GM23338 (cell line): ENCODE measurements at regions not wholly inside any gene's neighbourhood (a gene's known extent, or its start where the extent isn't known, plus 50 kb on each side); places are given as distances from the start of the nearest gene placed in this dataset.

Experiments used
- ATAC-seq: fragments of 200-7000 bp; cut with Tn5 transposase; 3 replicates; pipeline ENCODE4 v1.9.1; 2020
- DNase-seq: peaks from one replicate; pipeline ENCODE4 v3.0.0-alpha.2; 2015; ENCODE audit warnings: low spot score
- H2AFZ ChIP-seq: fragments of 200-600 bp; sonication (generic); 2 replicates; pipeline ENCODE4 v1.8.0; 2016; ENCODE audit warnings: antibody characterized with exemption, mild to moderate bottlenecking, moderate library complexity
- H3F3A ChIP-seq: fragments of 200-600 bp; sonication (generic); replicated peaks from 2 replicates; pipeline ENCODE4 v1.8.0; 2017; ENCODE audit warnings: antibody characterized with exemption, mixed run types, low read depth
- H3K27ac ChIP-seq: fragments of 200-600 bp; sonication (generic); 2 replicates; pipeline ENCODE4 v1.6.1; 2016; ENCODE audit warnings: low read depth
- H3K27me3 ChIP-seq: fragments of 200-600 bp; sonication (generic); 2 replicates; pipeline ENCODE4 v1.8.0; 2016; ENCODE audit warnings: mild to moderate bottlenecking, mixed run types, moderate library complexity; ENCODE audit not compliant: insufficient read depth
- H3K36me3 ChIP-seq: fragments of 200-600 bp; sonication (generic); 2 replicates; pipeline ENCODE4 v1.8.0; 2016; ENCODE audit warnings: mild to moderate bottlenecking; ENCODE audit not compliant: insufficient read depth
- H3K4me1 ChIP-seq: fragments of 200-600 bp; sonication (generic); 2 replicates; pipeline ENCODE4 v1.8.0; 2016; ENCODE audit warnings: mild to moderate bottlenecking, moderate library complexity; ENCODE audit not compliant: insufficient read depth
- H3K4me2 ChIP-seq: fragments of 200-600 bp; sonication (generic); 2 replicates; pipeline ENCODE4 v1.7.1; 2017; ENCODE audit warnings: mixed run types
- H3K4me3 ChIP-seq: fragments of 200-600 bp; sonication (generic); 2 replicates; pipeline ENCODE4 v1.6.1; 2016; ENCODE audit warnings: mixed run types
- H3K79me2 ChIP-seq: fragments of 200-600 bp; sonication (generic); replicated peaks from 2 replicates; pipeline ENCODE4 v1.8.0; 2017; ENCODE audit warnings: mild to moderate bottlenecking; ENCODE audit not compliant: insufficient read depth
- H3K9me2 ChIP-seq: fragments of 200-600 bp; sonication (generic); 2 replicates; pipeline ENCODE4 v1.8.0; 2017; ENCODE audit not compliant: insufficient read depth
- H4K20me1 ChIP-seq: fragments of 200-600 bp; sonication (generic); replicated peaks from 2 replicates; pipeline ENCODE4 v1.8.0; 2017; ENCODE audit warnings: mild to moderate bottlenecking; ENCODE audit not compliant: insufficient read depth
- H3K27ac Mint-ChIP-seq: 2 replicates; pipeline ENCODE4 v1.8.0; 2020; ENCODE audit warnings: inconsistent platforms, mild to moderate bottlenecking, moderate library complexity, mixed read lengths
- H3K27me3 Mint-ChIP-seq: 3 replicates; pipeline ENCODE4 v1.8.0; 2022; ENCODE audit warnings: low read depth, mild to moderate bottlenecking, moderate library complexity, mixed read lengths, inconsistent platforms; ENCODE audit not compliant: insufficient read depth, poor library complexity
- H3K36me3 Mint-ChIP-seq: 3 replicates; pipeline ENCODE4 v1.8.0; 2021; ENCODE audit warnings: low read depth, mild to moderate bottlenecking, inconsistent platforms, moderate library complexity, mixed read lengths
- H3K4me1 Mint-ChIP-seq: 3 replicates; pipeline ENCODE4 v1.8.0; 2020; ENCODE audit warnings: mild to moderate bottlenecking, inconsistent platforms, mixed read lengths
- H3K4me3 Mint-ChIP-seq: 3 replicates; pipeline ENCODE4 v1.8.0; 2021; ENCODE audit warnings: moderate library complexity, mild to moderate bottlenecking, inconsistent platforms, mixed read lengths
- H3K9me3 Mint-ChIP-seq: 3 replicates; pipeline ENCODE4 v1.8.0; 2020; ENCODE audit warnings: moderate library complexity, mild to moderate bottlenecking, inconsistent platforms, mixed read lengths
- CREB1 ChIP-seq: fragments of 250-450 bp; sonication (Bioruptor Pico); IDR thresholded peaks from 2 replicates; pipeline ENCODE4 v1.5.0; 2020; ENCODE audit warnings: low read depth, mild to moderate bottlenecking, moderate library complexity
- EZH2 ChIP-seq: fragments of 200-600 bp; sonication (generic); IDR thresholded peaks from one replicate; pipeline ENCODE4 v1.8.0; 2017; ENCODE audit warnings: antibody characterized with exemption, mild to moderate bottlenecking, low read depth; ENCODE audit not compliant: unreplicated experiment
- JUNB ChIP-seq: IDR thresholded peaks from one replicate; pipeline ENCODE4 v1.6.1; 2016; ENCODE audit warnings: antibody characterized with exemption; ENCODE audit not compliant: unreplicated experiment
- NANOG ChIP-seq: IDR thresholded peaks from 2 replicates; pipeline ENCODE4 v1.6.1; 2016; ENCODE audit warnings: antibody characterized with exemption, borderline replicate concordance
- STAT1 ChIP-seq: IDR thresholded peaks from one replicate; pipeline ENCODE4 v1.6.1; 2016; ENCODE audit warnings: antibody characterized with exemption; ENCODE audit not compliant: unreplicated experiment
- ZNF114 ChIP-seq: fragments of 250-450 bp; sonication (Bioruptor Pico); IDR thresholded peaks from 2 replicates; pipeline ENCODE4 v1.5.0; 2020; ENCODE audit warnings: mild to moderate bottlenecking, moderate library complexity
- ZNF331 ChIP-seq: fragments of 250-450 bp; sonication (Bioruptor Pico); IDR thresholded peaks from 2 replicates; pipeline ENCODE4 v1.5.0; 2020; ENCODE audit warnings: low read depth, mild to moderate bottlenecking, moderate library complexity
- TF ChIP-seq, protein P1 (sequence below): IDR thresholded peaks from one replicate; pipeline ENCODE4 v1.6.1; 2018; ENCODE audit warnings: antibody characterized with exemption; ENCODE audit not compliant: unreplicated experiment
- TF ChIP-seq, protein P2 (sequence below), 2 experiments: fragments of 200-600 bp in 1 of 2; sonication (generic) in 1 of 2; conservative IDR thresholded peaks; 2 replicates each; pipeline versions ENCODE4 v1.5.1 to v1.6.1; 2016 to 2017; ENCODE audit warnings: antibody characterized with exemption in 2 of 2, low read depth in 2 of 2, mild to moderate bottlenecking in 2 of 2, moderate library complexity in 1 of 2
- TF ChIP-seq, protein P3 (sequence below): IDR thresholded peaks from 2 replicates; pipeline ENCODE4 v1.6.1; 2016; ENCODE audit warnings: antibody characterized with exemption

DNA sequence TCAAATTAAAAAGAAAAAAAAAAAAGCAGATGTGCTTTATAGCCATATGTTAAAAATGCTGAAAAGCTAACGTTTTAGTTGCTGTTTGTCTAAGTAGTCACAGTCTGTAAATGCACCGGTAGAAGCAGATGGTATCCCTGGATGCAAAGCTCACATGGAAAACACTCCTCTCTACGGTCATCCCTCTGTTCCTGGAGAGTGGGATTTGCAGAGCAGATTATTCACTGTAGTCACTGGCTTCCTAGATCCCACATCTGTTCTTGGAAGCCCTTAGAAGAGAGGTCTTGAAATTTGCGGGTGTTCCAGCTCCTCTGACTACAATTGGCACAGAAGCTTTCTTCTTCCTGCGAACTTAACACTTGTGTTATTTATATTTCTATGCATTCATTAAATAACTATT, 186.6 kb downstream of the PMP22 start (continued):
- TF ChIP-seq, protein P1, sequence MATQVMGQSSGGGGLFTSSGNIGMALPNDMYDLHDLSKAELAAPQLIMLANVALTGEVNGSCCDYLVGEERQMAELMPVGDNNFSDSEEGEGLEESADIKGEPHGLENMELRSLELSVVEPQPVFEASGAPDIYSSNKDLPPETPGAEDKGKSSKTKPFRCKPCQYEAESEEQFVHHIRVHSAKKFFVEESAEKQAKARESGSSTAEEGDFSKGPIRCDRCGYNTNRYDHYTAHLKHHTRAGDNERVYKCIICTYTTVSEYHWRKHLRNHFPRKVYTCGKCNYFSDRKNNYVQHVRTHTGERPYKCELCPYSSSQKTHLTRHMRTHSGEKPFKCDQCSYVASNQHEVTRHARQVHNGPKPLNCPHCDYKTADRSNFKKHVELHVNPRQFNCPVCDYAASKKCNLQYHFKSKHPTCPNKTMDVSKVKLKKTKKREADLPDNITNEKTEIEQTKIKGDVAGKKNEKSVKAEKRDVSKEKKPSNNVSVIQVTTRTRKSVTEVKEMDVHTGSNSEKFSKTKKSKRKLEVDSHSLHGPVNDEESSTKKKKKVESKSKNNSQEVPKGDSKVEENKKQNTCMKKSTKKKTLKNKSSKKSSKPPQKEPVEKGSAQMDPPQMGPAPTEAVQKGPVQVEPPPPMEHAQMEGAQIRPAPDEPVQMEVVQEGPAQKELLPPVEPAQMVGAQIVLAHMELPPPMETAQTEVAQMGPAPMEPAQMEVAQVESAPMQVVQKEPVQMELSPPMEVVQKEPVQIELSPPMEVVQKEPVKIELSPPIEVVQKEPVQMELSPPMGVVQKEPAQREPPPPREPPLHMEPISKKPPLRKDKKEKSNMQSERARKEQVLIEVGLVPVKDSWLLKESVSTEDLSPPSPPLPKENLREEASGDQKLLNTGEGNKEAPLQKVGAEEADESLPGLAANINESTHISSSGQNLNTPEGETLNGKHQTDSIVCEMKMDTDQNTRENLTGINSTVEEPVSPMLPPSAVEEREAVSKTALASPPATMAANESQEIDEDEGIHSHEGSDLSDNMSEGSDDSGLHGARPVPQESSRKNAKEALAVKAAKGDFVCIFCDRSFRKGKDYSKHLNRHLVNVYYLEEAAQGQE, result no peak
- TF ChIP-seq, protein P2, sequence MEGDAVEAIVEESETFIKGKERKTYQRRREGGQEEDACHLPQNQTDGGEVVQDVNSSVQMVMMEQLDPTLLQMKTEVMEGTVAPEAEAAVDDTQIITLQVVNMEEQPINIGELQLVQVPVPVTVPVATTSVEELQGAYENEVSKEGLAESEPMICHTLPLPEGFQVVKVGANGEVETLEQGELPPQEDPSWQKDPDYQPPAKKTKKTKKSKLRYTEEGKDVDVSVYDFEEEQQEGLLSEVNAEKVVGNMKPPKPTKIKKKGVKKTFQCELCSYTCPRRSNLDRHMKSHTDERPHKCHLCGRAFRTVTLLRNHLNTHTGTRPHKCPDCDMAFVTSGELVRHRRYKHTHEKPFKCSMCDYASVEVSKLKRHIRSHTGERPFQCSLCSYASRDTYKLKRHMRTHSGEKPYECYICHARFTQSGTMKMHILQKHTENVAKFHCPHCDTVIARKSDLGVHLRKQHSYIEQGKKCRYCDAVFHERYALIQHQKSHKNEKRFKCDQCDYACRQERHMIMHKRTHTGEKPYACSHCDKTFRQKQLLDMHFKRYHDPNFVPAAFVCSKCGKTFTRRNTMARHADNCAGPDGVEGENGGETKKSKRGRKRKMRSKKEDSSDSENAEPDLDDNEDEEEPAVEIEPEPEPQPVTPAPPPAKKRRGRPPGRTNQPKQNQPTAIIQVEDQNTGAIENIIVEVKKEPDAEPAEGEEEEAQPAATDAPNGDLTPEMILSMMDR (conservative IDR thresholded peaks at IDR 0.05; ENCODE audit: low read depth in 2 of 2), result no peak

DNA sequence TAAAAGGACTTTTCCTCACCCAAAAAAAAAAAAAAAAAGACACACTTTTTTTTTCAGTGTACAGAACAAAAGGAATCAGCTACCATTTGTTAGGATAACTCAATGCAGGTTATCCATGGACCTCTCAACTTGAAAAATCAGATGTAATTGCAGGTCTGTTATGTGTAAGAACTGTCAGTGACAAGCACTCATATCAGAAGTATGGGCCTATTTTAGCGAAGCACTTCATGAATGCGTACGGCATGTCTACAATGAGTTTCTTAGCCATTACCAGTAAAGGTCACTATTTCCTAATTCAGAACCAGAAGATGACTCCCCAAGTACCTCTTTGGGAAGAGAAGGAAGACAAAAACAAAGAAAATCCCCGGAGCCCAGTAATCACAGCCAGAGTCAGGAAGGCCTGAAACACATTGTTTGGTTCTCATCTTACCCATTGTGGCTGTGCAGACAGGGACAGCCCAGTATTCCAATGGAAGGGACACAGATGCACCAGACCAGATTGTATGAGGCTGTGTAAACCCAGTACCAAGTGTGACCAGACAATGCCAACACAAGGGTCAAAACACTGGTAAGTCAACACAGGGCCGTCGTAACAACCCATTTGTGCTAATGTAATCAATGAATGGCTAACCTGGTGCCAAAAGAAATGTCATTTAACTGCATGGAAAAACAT, 188.0 kb downstream of the PMP22 start:
- DNase-seq (no peak), ATAC-seq (no peak)
- Histone ChIP-seq H3K79me2 (no peaks in the 10 kb centered on the region), H4K20me1 (no peaks in the 10 kb centered on the region), H3K4me2 (no peak overlapping the region), H2AFZ (no peak overlapping the region), H3K27me3 (no peaks in the 10 kb centered on the region), H3F3A (no peaks in the 10 kb centered on the region), H3K9me2 (peaks cover 7% of the 10 kb centered on the region; the same call in 1 of the 2 replicates), H3K4me3 (no peak overlapping the region), H3K36me3 (no peaks in the 10 kb centered on the region), H3K27ac (no peak overlapping the region), H3K4me1 (no peaks in the 10 kb centered on the region)
- H3K9me3 Mint-ChIP-seq, result no peaks in the 10 kb centered on the region
- H3K4me1 Mint-ChIP-seq, result peaks cover 21% of the 10 kb centered on the region
- no peak overlapping the region for H3K27ac Mint-ChIP-seq
- TF ChIP-seq NANOG, result no peak
- peaks cover 3% of the 10 kb centered on the region for H3K27me3 Mint-ChIP-seq
- no peak overlapping the region for H3K4me3 Mint-ChIP-seq
- no peaks in the 10 kb centered on the region for H3K36me3 Mint-ChIP-seq

DNA sequence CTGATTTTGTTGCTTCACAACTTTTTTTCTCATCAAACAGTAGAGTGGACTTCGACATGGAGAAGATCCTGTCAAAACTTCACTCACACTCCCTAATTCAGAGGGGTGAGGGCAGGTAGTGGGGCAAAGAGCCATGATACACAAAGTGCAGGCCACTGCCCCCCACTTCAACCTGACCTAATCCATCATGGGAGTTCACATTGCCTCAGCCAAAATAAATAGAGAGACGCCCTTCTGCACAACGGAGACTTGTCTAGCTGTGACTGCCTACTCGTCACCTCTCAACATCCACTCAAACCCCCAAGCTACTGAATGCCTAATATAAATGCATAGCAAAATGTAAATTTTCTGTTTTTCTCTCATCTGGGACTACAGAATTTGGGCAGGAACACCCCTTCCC, 213.2 kb downstream of the PMP22 start:
- Histone ChIP-seq H3K4me1 (peaks cover 21% of the 10 kb centered on the region), H4K20me1 (no peaks in the 10 kb centered on the region), H3K36me3 (no peaks in the 10 kb centered on the region), H3F3A (no peaks in the 10 kb centered on the region), H3K27ac (no peak overlapping the region), H3K79me2 (no peaks in the 10 kb centered on the region), H3K27me3 (no peaks in the 10 kb centered on the region), H3K4me3 (no peak overlapping the region), H2AFZ (no peak overlapping the region), H3K4me2 (no peak overlapping the region), H3K9me2 (no peaks in the 10 kb centered on the region)
- no peak for DNase-seq
- H3K4me3 Mint-ChIP-seq, result no peak overlapping the region
- ATAC-seq, result no peak
- H3K36me3 Mint-ChIP-seq, result peaks cover 7% of the 10 kb centered on the region; the same call in 2 of the 3 replicates
- H3K9me3 Mint-ChIP-seq, result peaks cover 16% of the 10 kb centered on the region
- H3K27ac Mint-ChIP-seq, result no peak overlapping the region
- H3K4me1 Mint-ChIP-seq, result peaks cover 30% of the 10 kb centered on the region
- peaks cover 2% of the 10 kb centered on the region for H3K27me3 Mint-ChIP-seq
- TF ChIP-seq, protein P3, sequence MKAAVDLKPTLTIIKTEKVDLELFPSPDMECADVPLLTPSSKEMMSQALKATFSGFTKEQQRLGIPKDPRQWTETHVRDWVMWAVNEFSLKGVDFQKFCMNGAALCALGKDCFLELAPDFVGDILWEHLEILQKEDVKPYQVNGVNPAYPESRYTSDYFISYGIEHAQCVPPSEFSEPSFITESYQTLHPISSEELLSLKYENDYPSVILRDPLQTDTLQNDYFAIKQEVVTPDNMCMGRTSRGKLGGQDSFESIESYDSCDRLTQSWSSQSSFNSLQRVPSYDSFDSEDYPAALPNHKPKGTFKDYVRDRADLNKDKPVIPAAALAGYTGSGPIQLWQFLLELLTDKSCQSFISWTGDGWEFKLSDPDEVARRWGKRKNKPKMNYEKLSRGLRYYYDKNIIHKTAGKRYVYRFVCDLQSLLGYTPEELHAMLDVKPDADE, result no peak
- no peak for TF ChIP-seq JUNB
- no peak for TF ChIP-seq ZNF114 (CRISPR knock-in tag)
- no peak for TF ChIP-seq STAT1
- TF ChIP-seq, protein P1, result no peak
- TF ChIP-seq NANOG, result no peak
- TF ChIP-seq EZH2, result no peak
- TF ChIP-seq CREB1 (CRISPR knock-in tag), result no peak
- TF ChIP-seq ZNF331 (CRISPR knock-in tag), result no peak
